GM10266 (cell line): ENCODE measurements at regions not wholly inside any gene's neighbourhood (a gene's known extent, or its start where the extent isn't known, plus 50 kb on each side); places are given as distances from the start of the nearest gene placed in this dataset.

ENCODE experiments used
- DNase-seq: peaks from one replicate; pipeline ENCODE4 v3.0.0; 2012; ENCODE audit errors: extremely low spot score
- CTCF ChIP-seq: IDR thresholded peaks from 2 replicates; pipeline ENCODE4 v1.5.1; 2012; ENCODE audit warnings: mild to moderate bottlenecking, low read depth; ENCODE audit not compliant: control insufficient read depth, insufficient read depth; ENCODE audit errors: missing control alignments

- no peak for TF ChIP-seq CTCF
- peak; percentile 55 for DNase-seq
These were observed 366.7 kb downstream of the BTG1 start for GRCh38 chr12:91778938-91779400.

- DNase-seq, result no peak
- TF ChIP-seq CTCF, result no peak
These were observed 367.4 kb downstream of the BTG1 start for GRCh38 chr12:91778091-91778832.

GRCh38 chr12:91777268-91777992 lies 368.2 kb downstream of the BTG1 start:
- DNase-seq, result no peak
- no peak for TF ChIP-seq CTCF

GRCh38 chr12:91774434-91774921 lies 371.2 kb downstream of the BTG1 start:
- no peak for TF ChIP-seq CTCF

GRCh38 chr12:91773749-91774429 lies 371.8 kb downstream of the BTG1 start:
- no peak for DNase-seq
- TF ChIP-seq CTCF, result no peak

More at GRCh38 chr12:91774434-91774921, 371.2 kb downstream of the BTG1 start:
- DNase-seq, result no peak

GRCh38 chr12:91772411-91772810 lies 373.2 kb downstream of the BTG1 start:
- TF ChIP-seq CTCF, result no peak
- DNase-seq, result no peak
